HUDEP-2 (cell line): ENCODE measurements at regions not wholly inside any gene's neighbourhood (a gene's known extent, or its start where the extent isn't known, plus 50 kb on each side); places are given as distances from the start of the nearest gene placed in this dataset.

ENCODE experiments used
- DNase-seq, 76 experiments: peaks; one replicate each; lab custom pipeline; 2025; ENCODE audit not compliant: unreplicated experiment in 76 of 76; lab: John Stamatoyannopoulos, UW

- DNase-seq = no peak
Measured at GRCh38 chr5:61735531-61735930, 403.5 kb downstream of the ZSWIM6 start.

GRCh38 chr5:61735995-61736394 lies 403.9 kb downstream of the ZSWIM6 start:
- DNase-seq = no peak

DNA sequence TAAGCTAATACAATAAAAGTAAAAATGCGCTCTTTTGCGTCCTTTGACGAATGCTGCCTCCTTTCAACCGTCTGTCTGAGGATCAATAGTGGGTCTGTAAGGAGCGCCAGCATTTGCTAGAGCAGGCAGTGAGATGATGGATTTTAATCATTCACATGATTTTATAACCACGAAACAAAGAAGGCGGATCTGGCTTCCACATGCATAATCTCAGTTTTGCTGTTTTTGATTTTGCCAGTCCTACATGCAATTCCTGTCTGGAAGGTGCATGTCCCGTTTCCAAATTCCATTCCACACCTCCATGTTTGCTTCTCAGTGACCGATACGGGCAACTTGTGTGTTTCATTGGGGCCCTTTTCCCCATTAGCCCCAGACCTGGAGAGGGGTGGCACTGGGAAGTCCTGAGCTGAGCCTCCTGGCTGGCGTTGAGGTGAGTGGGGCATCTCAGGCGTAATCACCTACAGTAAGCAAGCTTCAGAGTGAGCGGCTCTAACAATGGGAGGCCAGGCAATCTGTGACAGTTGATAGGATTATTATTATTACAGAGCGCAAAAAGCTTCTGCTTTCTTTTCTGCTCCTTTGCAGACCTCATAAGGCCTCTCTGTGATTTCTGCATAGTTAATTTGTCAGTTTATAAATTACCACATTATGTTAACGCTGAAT lies 405.4 kb downstream of the ZSWIM6 start:
- no peak for DNase-seq

DNA sequence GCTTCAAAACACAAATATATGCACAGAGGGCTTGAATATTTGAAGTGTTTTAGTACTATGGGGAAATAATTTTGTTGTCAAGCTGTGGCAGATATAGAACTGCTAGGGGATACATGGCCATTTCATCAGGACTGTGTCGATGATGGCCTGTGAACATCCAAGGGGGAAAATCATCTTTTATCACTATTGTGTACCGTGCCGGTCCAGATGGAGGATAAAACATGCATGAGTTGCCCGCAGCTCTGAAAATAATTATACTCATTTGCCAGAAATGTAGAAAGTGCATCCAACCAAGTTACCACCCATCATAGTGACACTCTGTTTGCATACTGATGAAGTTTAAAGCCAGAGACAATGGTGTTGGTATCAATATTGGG lies 405.9 kb downstream of the ZSWIM6 start:
- no peak for DNase-seq

DNA sequence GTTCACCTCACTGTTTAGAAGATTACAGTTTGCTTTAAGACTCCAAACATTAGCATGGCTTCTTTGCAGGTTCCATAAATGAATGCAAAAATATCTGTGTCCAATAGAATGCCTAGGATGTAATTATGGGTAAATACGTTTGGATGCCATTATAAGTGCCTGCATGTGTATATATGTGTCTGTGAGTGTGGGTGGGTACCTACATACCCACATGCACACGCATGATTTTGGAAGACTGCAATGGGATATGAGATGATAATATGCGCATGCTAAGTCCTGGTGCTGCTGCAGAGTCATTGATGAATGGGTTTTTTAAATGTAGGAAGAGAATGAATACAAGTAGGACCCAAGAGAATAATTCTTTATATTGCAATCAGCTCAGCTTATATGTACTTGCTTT lies 406.4 kb downstream of the ZSWIM6 start:
- DNase-seq = no peak

- no peak for DNase-seq
Measured at GRCh38 chr5:61744690-61745619, 412.9 kb downstream of the ZSWIM6 start.

DNA sequence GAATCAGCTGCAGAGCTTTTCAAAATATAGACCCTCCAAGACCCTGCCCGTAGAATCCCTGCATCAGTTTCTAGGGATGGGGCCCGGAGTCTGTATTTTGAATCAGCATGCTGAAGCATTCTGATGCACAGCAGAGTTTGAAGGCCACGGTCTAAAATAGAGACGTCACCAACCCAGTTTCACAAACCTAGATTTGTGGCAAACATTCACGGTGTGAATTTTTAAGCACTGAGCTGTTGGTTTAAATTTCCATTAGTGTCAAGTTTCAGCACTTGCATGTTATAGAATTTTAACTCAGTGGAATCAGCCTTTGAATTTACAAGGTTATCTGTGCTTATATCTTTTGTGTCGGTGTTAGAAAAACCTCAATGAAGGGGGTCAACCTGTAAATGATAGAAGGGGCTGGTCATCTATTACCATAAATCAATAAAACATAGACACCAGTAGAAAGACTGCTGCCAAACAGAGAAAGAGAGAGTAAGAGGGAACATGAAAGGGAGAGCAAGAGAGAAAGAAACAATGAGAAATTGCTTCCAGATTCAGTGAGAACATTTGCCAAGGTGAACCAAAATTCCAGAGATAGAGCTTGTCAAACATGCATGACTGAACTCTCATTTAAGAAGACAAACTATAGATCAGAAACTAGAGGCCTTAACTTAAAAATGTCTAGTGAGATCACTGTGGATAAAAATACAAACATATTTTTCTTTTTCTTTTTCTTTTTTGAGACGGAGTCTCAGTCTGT lies 414.9 kb downstream of the ZSWIM6 start:
- DNase-seq = no peak

- DNase-seq = no peak
Measured at GRCh38 chr5:61748121-61748520, 416.1 kb downstream of the ZSWIM6 start.

DNA sequence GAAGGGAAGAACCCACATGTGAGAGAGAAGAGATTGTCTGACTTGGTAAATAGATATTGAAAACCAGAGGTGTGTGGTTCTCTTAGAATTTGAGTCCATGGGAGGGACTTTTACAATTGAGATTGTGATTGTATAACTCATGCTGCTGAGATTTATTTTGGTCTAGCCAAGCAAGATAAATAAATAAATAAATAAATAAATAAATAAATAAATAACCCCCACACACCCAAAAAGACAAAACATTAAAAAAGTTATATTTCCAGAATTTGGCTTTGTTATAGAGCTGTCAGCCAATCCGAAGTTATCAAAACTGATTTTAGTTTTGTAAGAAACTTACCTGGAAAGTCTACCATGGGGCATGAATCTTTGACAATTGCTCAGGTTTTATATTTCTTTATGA lies 416.6 kb downstream of the ZSWIM6 start:
- no peak for DNase-seq

- DNase-seq = no peak
Measured at GRCh38 chr5:61752588-61752987, 420.5 kb downstream of the ZSWIM6 start.

DNA sequence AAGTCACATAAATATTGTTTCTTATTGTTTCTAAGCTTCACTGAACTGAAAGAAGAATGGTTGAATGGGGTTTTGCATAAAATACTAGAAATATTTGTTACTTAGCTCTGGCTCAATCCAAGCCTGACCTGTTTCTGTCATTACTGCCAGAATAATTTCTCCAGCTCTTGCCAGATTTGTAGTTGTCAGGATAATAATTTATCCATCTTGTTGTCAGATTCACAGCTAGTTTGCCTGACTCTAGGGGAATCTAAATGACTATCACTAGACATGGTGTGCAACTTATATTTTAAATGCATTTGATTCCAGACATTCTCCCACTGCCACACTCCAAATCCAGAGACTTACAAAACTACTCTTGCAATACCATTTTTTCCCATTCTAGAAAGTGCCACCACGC lies 422.7 kb downstream of the ZSWIM6 start:
- no peak for DNase-seq

DNA sequence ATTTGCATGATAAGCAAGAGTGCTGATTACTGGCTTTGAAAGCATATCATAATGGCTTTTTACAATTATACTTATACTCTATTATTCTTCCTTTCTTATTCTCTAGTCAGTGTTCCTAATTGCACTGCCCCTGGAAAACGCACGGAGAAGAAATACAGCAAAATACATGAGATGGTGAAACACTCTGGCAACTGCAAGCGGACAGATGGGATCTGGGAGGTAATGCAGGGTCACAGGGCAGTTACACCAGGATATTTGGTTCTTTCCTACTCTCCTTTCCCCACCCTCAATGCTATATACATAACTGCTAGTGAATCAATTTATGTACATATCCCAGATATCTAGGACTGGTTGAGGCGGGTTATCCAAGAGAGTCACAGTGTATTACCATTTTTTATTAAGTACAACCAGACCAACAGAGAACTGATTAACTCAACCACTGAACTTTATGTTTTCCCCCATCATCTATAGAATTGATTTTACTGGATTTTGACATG lies 423.7 kb downstream of the ZSWIM6 start:
- DNase-seq = no peak

GRCh38 chr5:61758711-61759110 lies 426.7 kb downstream of the ZSWIM6 start:
- no peak for DNase-seq

- no peak for DNase-seq
Measured at GRCh38 chr5:61765471-61765870, 433.4 kb downstream of the ZSWIM6 start.

- no peak for DNase-seq
Measured at GRCh38 chr5:61766141-61766540, 434.1 kb downstream of the ZSWIM6 start.

DNA sequence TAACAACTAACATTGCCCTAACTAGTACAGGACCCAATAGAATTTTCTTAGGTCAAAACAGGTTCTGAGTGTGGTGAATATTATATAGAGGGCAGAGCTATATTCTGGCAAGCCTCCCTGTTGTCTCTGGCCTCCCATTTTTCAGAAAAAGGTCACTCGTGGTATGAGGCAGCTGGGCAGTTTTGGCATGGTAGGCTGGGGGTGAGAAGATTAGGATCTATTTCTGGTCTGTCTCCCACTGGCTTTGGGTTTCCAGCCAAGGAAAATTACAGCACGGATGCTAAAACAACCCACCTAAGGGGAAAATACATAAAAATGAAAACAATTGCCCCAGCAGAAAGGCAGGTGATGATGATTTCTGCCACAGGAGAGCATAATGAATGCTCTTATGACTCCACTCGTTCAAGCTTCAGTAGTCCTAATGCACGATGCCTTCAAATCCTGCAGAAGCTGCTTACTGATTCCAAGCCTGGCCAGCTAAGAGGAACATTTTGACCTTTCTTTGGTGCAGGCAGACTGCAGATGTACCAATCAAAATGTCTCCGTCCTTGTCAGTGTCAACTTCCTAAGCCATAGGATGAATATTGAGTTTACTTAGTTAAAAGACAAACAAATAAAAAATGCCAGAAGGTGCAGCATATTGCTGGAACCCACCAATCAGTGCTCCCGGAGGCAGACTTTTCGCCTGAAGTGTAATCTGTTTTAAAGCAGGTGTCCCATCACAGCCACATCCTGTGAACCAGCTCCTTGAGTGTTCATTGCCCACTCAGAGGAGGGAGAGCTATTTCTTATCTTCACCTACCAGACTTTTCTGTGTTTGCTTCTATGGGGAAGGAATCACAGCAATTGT lies 435.4 kb downstream of the ZSWIM6 start:
- no peak for DNase-seq

DNA sequence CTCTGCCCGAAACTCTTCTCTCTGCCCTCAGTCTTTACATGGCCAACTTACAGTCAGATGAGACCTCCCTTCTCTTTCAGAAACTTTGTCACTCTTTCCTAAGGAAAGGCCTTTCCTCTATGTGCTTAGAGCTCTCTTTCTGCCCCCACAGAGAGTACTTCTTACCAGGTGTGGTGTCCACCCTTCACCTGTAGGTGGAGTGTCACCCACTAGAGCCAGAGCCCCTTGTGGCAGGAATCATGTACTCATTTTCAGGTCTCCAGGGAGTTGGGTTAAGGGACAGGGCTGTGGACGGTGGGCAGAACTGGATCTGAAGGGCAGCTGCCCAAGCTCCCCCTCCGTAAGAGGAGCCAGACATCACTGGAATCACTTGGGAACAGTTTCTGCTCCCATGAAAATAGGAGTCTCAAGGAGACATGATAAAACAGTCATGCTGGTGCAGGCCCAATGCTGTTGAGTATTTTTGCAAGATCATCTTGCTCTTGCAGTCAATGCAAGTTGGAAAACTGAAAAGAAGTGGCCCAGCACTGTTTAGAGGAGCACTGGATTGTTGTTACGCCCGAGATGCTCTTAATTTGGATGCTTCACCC lies 436.7 kb downstream of the ZSWIM6 start:
- DNase-seq = peak in 19 of 76 experiments; percentile 1 to 36 (median 4)

DNA sequence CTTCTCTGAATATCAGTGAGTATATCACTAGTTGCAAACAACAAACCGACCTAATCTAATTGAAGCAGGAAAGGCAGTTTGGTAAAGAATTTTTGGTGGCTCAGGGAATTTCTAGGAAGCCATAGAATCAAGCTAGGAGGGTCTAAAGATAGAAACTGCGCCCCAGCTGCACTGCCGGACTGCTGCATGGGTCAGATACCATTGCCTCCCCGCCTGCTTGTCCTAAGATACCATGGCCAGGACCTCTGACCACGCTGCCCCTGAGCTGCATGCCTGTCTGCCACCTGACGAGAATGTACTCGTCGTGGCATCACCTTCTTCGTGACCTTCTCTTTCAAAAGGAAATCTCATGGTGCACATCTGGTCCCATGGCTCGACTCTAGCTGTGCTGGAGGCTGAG lies 439.0 kb downstream of the ZSWIM6 start:
- no peak for DNase-seq

- DNase-seq = no peak
Measured at GRCh38 chr5:61771808-61772207, 439.8 kb downstream of the ZSWIM6 start.

DNA sequence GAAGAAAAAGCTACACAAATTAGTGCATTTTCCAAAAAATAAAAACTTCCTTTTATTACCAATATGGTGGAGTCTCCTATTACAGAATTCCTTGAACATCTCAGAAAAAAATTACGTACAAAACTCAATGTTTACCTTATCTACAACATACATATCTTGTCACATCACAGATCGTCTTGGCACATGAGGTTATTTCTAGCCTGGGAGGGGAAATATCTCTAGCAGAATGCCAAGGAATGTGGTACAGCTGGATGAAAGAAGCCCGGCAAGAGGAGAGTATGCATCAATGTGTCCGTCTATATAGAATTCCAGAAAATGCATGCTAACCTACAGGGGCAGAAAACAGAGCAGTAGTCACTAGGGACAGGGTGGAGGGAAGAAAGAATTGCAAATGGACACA lies 443.8 kb downstream of the ZSWIM6 start:
- DNase-seq = no peak
